ENCODE measurements at regions not wholly inside any gene's neighbourhood (a gene's known extent, or its start where the extent isn't known, plus 50 kb on each side); places are given as distances from the start of the nearest gene placed in this dataset.
"Not testable (repeated sequence)": the region's sequence is repeated elsewhere in the genome, so short reads cannot be mapped to it uniquely, and the experiment has no call there.

- DNase-seq (ENCODE audit: low read depth in 2 of 2): no peak
Measured at GRCh38 chr1:60891281-60891680, 191.1 kb upstream of the NFIA start.

- no peak for DNase-seq (ENCODE audit: low read depth in 2 of 2)
Measured at GRCh38 chr1:60890664-60891063, 191.7 kb upstream of the NFIA start.

DNA sequence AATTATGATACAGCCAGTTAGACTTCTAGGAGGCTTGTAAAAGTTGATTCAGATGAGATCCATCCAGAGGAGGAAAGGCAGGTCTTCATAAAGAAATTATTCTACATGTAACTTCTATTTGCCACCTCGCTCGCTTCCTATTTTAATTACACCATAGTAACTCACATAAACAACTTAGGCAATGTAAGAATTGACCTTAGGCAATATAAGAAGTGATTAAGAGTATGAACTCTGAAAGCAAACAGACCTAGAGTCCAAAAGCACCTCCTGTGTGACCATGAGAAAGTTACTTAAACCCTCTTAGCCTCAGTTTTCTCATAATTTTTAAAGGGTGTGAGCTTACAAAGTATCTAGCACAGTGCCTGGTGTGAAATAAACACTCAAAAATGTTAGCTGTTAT is 192.7 kb upstream of the NFIA start:
- no peak for DNase-seq (ENCODE audit: low read depth in 2 of 2)

DNA sequence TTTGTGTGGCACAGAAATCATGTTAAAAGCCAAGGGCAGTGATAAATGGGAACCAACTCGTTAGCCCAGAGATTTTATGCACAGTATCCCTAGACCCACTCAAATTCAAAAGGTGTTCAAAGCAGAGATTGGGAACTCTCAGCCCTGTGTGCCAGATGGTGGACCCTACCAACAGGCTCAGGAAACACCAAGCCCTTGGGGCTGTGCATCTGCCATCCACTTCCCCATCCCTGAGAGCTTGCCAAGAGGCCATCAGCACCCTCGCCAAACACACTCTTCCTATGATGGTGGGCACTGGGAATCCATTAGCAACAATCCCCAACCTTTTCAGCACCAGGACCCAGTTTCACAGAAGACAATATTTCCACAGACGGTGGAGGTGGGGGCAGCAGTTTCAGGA is 194.2 kb upstream of the NFIA start:
- DNase-seq (ENCODE audit: low read depth in 2 of 2): no peak

- no peak for DNase-seq (ENCODE audit: low read depth in 2 of 2)
Measured at GRCh38 chr1:60886793-60887331, 195.5 kb upstream of the NFIA start.

DNA sequence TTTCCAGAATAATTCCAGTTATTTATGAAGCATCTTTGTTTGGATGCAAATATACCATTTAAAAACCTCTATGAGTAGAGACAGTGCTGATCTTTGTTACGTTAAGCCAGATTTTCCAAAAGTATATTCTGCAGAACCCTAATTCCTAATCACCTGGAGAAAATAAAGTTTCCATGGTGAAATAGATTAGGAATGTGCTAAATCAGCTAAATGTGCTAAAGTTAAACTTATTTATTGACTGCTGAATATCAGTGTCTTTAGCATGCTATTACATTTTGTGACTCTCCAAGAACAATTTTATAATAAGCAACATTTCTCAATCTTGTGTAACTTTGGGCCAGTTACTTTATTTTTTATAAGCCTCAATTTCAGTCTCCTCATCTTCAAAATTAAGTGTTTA is 196.3 kb upstream of the NFIA start:
- no peak for DNase-seq (ENCODE audit: low read depth in 2 of 2)

GRCh38 chr1:60880202-60880601 is 202.2 kb upstream of the NFIA start:
- DNase-seq (ENCODE audit: low read depth in 2 of 2): no peak

GRCh38 chr1:60878323-60878722 is 204.0 kb upstream of the NFIA start:
- no peak for DNase-seq (ENCODE audit: low read depth in 2 of 2)

GRCh38 chr1:60877376-60877775 is 205.0 kb upstream of the NFIA start:
- DNase-seq (ENCODE audit: low read depth in 2 of 2): no peak

- DNase-seq (ENCODE audit: low read depth in 2 of 2): no peak
Measured at GRCh38 chr1:60876952-60877351, 205.4 kb upstream of the NFIA start.

DNA sequence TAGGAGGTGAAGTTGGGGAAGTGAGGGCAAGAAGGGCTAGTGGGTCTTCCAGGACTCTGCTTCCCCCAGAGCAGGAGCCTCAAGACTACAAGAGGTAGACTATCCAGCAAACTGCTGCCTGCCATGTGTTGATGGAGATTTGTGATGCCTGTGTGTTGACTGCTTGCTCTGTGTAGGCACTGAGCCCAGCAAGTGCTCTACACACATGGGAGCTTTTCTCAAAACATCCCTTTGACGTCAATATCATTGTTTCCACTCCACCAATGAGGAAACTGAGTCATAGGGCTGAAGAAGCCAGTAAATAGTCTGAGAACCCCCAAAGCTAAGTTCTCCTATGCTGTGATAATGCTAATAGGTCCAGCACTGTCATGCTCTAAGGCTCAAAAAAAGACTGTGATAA is 207.2 kb upstream of the NFIA start:
- DNase-seq (ENCODE audit: low read depth in 2 of 2): peak in 1 of 2 donors; percentile 88

DNA sequence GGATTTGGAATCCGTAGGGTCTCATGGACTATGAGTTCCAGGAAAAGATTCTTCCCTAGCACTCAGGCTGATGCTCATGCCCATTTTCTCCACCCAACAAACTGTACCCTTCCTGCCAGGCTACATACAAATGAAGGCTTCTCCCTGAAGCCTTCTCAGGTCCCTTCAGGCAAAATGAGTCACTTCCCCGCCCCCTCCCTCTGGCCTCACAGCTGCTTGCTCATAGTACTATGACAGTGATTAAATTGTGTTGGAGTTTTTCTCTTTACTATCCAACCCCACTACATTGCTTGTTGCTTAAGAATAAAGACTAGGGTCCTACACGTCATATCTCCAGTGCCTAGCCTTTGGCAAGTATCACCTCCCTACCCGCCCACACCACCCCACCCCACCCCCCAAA is 207.6 kb upstream of the NFIA start:
- peak in 1 of 2 donors; percentile 81 for DNase-seq (ENCODE audit: low read depth in 2 of 2)

GRCh38 chr1:60873396-60873795 is 209.0 kb upstream of the NFIA start:
- DNase-seq (ENCODE audit: low read depth in 2 of 2): not testable (repeated sequence)

DNA sequence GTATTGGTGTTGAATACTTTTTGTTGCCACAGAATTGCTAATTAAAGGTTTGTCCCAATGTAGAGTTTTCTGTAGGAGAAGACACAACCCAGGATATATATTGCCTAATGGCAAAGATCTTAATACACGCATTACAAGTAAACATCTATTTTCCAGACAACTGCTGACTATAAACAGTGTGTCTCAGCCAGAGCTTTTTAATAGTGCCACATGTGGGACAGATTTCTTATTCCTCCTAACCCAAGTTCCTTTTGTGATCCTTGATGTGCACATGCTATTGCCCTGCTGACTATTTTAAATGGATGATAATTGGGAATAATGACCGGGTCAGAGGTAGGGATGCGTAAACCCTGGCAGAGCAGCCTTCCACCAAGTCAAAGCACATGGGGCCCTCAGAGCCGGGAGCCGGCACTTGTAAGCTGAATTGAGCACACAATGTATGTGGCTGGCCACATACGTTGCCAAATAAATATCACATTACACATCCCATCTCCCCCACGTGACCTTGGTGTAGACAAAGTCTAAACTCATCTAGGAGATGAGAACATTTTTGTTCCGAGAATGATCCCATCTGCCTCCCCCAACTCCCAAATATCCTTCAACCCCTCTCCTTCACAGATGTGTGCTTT is 209.8 kb upstream of the NFIA start:
- no peak for DNase-seq (ENCODE audit: low read depth in 2 of 2)

DNA sequence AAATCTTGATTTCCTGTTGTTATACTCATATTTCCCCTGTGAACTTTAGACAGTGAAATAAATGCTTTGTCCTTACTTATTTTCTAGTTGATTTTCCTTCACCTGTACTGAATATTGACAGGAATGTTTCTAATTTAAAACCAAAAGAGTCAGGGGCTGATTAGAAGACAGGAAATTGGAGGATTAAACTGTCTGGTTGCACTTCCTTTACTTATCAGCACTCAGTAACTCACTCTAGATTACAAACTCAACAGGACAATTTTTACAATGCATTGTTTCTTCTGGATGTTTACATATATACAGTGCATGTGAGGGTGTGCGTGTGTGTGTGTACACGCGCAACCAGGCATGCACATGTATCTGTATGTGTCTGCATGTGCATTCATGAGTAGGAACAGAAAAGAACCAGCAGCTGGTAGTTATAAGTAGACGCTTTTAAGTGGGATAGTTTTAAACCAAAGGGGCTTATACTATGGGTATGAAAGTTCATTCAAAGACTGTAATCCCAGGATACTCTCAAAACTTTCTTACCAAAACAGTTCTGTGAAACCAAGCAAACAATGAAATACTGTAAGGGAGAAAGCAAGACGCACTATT is 212.0 kb upstream of the NFIA start:
- peak in 1 of 2 donors; percentile 35 for DNase-seq (ENCODE audit: low read depth in 2 of 2)

DNA sequence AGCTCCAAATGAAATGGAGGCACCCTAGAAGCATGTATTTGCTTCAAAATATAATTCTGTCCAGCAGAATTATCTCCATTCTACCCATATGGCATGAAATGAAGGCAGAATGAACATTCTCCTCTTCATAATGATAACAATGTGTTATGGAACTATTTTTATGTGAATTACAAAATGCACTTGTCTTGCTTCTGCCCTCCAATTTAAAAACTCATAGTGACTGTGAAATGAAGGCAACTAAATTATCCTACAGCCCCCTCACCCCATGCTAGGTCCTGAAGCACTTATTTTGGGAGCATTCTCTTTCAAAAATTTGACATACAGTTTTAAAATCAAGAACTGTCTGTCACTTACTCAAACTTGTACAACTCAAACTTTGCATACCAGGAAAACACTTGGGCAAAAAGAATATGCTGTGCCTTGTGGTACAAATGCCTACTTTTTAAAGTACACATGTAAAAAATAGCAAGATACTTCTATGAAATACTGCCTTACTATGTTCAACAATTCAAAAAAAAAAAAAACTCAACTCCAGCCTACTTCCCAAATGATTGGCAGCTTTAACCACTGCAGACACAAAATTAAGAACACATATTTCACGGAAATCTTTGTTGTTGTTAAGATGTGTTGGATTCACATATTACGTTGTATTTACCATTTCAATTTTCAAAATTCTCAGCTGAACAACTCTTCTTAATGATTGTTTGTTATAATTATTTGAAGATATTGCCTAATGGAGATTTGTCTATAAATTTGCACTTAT is 213.3 kb upstream of the NFIA start:
- DNase-seq (ENCODE audit: low read depth in 2 of 2): no peak

DNA sequence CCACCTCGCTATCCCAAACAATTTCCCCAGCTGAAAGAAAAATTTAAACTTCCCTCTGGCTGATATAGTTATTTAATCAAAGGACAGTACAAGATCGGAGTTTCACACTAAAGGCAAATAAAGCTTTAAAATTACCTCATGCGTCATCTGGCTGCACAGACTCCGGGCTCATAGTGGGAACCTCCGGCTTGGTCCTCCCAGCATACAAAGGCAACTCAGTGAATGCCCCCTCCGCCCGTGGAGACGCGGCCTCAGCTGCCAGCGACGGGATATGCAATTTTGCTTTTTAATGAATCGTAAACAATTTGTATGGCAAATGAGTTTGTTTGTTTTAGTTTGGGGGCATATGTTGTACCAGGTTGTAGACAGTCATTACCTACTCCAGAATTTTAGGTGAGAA is 214.6 kb upstream of the NFIA start:
- no peak for DNase-seq (ENCODE audit: low read depth in 2 of 2)

- DNase-seq (ENCODE audit: low read depth in 2 of 2): peak; percentile 23 to 34
Measured at GRCh38 chr1:60866917-60867531, 215.3 kb upstream of the NFIA start.

DNA sequence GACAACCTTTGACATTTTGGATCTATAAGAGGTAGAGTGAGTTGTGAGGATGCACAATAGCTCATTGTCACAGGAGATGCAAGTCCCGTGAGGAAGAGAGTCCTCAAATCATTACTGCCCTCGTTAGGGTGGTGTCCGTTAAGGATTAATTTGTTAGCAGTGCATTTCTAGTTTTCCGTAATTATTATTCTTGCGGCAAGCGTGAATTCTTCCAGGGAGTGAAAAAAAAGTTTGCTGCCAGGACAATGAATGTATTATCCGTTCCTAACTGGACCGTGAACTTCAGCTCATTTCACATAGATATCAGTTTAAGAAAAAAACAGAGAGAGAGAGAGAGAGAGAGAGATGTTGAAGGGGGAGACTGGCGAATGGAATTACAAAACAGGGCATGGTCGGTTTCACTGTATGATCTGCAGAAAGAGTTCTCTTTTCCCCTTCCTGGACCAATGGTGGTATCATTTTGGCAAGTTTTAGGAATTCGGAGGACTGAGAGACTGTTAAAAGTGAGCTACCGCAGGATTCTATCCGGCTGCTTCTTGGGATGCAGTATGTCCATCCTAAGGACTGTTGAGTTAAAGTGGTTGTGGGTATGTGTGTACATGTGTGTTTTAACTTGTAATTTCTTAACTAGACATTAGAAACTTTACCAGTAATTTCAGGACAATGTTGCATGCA is 216.0 kb upstream of the NFIA start:
- DNase-seq (ENCODE audit: low read depth in 2 of 2): no peak

DNA sequence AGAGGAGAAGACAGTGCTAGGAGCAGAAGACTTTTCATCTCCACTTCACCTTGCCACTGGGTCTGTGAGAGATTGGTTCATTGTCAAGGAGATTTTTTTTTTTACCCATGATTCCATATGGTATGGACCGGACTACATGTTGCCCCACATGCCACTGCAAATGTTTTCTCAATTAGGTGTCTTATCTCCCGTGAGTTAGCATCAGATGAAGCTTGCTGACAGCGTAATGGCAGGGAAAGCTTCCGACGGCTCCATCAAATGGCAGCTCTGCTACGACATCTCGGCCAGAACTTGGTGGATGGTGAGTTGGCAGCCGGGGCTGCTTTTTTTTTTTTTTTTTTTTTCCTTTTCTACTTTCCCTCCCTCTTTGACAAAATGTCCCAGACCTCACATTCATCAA is 217.2 kb upstream of the NFIA start:
- no peak for DNase-seq (ENCODE audit: low read depth in 2 of 2)

DNA sequence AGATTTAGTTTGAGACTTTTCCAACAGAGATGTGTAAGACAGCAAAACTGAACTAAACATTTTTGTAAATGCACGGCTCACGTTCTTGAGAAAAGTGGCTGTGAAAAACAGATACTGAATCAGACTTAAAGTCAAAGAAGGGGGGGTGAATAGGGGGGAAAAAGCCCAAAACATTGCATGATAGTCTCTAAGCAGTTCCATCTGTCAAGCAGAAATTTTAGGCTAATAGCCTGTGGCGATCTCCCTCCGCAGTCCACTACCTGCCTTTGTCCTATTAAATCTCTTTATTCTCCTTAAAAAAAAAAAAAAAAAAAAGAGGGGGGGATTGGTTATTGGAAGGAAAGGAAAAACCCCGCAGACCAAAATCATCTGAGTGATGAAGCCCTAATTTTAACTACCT is 217.6 kb upstream of the NFIA start:
- no peak for DNase-seq (ENCODE audit: low read depth in 2 of 2)

DNA sequence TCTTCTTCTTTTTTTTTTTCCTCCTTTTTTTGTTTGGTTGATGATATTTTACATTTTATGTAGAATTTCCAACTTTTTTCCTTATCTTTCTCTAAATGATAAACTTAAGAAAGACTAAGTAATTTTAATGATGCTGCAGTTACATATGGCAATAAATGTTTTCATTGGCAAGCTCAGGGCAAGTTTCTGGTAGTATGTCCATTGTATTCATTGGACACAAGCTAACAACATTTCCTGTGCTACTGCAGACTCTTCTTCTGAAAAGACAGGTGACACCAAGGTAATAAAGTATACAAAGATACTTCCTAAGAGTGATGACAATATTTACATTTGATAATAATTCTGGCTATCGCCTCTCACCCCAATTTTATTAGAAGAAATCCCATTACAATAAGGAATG is 219.2 kb upstream of the NFIA start:
- DNase-seq (ENCODE audit: low read depth in 2 of 2): peak; percentile 16 to 63

All from dermis microvascular lymphatic vessel endothelial cell (primary cell).